Ishikawa (cell line): ENCODE measurements at regions not wholly inside any gene's neighbourhood (a gene's known extent, or its start where the extent isn't known, plus 50 kb on each side); places are given as distances from the start of the nearest gene placed in this dataset.

ENCODE experiments used
- EGR1 ChIP-seq: IDR thresholded peaks from 2 replicates; pipeline ENCODE4 v1.6.1; 2012
- NFIC ChIP-seq: IDR thresholded peaks from 2 replicates; pipeline ENCODE4 v1.6.1; 2012
- RAD21 ChIP-seq: IDR thresholded peaks from 2 replicates; pipeline ENCODE4 v1.6.1; 2012; ENCODE audit warnings: low read depth
- TF ChIP-seq, protein P1 (sequence below): IDR thresholded peaks from 2 replicates; pipeline ENCODE4 v1.6.1; 2012; ENCODE audit warnings: low read depth, mild to moderate bottlenecking
- TF ChIP-seq, protein P2 (sequence below): IDR thresholded peaks from 2 replicates; pipeline ENCODE4 v1.6.1; 2012

DNA sequence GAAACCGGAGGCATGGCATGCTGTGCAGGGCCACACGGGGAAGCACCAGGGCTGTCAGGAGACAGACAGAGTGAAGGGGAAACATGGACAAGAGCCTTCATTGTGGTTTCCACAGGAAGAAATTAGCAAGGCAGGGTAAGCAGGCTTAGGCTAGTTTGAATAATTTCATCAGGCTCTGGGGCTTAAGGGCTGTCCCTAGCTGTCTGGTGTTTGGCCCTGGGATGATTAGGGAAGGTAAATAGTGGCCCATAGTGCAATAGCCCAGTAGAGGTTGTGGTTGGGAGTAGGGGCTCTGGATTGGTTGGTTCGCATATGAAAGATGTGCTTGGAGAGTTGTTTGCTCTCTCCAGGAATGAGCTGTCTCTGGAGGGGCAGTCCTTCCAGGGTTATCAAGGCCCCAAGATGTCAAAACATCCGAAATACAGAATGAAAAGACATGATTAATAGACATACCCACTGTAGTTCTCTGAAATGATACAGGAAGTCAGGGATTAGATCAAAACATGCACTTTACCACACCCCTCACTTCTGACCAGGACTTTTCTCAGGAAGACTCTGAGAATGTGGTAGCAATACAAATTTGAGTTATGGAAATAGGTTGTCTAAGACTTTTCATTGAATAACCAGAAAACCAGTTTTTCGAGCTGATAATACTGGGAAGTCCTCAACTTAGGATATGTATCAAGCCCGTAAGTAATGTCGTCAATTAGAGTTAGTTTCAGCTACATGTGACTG is 224.9 kb upstream of the NFE2L3 start:
- TF ChIP-seq, protein P1, sequence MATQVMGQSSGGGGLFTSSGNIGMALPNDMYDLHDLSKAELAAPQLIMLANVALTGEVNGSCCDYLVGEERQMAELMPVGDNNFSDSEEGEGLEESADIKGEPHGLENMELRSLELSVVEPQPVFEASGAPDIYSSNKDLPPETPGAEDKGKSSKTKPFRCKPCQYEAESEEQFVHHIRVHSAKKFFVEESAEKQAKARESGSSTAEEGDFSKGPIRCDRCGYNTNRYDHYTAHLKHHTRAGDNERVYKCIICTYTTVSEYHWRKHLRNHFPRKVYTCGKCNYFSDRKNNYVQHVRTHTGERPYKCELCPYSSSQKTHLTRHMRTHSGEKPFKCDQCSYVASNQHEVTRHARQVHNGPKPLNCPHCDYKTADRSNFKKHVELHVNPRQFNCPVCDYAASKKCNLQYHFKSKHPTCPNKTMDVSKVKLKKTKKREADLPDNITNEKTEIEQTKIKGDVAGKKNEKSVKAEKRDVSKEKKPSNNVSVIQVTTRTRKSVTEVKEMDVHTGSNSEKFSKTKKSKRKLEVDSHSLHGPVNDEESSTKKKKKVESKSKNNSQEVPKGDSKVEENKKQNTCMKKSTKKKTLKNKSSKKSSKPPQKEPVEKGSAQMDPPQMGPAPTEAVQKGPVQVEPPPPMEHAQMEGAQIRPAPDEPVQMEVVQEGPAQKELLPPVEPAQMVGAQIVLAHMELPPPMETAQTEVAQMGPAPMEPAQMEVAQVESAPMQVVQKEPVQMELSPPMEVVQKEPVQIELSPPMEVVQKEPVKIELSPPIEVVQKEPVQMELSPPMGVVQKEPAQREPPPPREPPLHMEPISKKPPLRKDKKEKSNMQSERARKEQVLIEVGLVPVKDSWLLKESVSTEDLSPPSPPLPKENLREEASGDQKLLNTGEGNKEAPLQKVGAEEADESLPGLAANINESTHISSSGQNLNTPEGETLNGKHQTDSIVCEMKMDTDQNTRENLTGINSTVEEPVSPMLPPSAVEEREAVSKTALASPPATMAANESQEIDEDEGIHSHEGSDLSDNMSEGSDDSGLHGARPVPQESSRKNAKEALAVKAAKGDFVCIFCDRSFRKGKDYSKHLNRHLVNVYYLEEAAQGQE = no peak
- no peak for TF ChIP-seq NFIC
- TF ChIP-seq EGR1 = no peak
- no peak for TF ChIP-seq RAD21
- TF ChIP-seq, protein P2, sequence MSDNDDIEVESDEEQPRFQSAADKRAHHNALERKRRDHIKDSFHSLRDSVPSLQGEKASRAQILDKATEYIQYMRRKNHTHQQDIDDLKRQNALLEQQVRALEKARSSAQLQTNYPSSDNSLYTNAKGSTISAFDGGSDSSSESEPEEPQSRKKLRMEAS = no peak
